HG03521 (cell line): ENCODE measurements at regions not wholly inside any gene's neighbourhood (a gene's known extent, or its start where the extent isn't known, plus 50 kb on each side); places are given as distances from the start of the nearest gene placed in this dataset.

Source experiments
- ATAC-seq: cut with Tn5 transposase; IDR thresholded peaks from one replicate; pipeline ENCODE4 v1.9.1; 2021; ENCODE audit warnings: mild to moderate bottlenecking, moderate library complexity; ENCODE audit not compliant: unreplicated experiment

DNA sequence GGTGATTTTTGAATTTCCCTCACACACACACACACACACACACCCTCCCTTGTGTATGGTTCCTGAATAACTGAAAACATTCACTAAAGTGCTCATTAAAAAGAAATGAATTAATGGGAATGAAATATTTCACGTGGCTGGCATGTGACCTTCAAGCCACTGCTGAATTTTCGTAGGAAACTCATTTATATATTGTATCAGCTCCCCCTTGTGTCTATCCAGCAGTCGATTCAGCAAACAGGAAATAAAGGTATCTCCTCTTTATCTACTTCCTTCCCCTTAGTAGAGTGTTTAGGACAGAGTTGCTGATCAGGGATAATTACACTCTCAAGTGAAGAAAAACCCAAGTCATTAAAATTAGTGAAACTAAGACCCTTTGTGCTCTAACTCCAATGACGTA lies 912.6 kb upstream of the LCORL start:
- ATAC-seq: no peak

- ATAC-seq: no peak
These were observed 911.3 kb upstream of the LCORL start for GRCh38 chr4:18932730-18933339.

GRCh38 chr4:18931643-18932377 lies 910.3 kb upstream of the LCORL start:
- no peak for ATAC-seq

DNA sequence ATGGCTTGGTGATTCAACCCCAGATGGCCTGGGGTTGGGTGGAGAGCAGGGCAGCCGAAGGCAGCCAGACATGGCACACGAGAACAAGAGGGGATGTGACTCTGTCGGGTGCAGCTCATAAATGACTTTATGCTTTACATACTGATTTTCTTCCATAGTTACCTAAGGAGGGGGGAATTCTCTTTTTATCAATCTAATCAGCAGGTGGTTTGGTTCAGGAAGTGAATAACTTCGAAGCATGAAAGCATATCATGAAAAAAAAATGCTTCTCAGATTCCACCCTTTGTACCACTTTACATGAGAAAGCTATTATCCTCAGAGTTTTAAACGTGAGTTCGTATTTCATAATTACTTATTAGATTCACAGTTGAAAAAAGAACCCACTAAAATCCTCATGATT lies 908.9 kb upstream of the LCORL start:
- ATAC-seq: no peak

DNA sequence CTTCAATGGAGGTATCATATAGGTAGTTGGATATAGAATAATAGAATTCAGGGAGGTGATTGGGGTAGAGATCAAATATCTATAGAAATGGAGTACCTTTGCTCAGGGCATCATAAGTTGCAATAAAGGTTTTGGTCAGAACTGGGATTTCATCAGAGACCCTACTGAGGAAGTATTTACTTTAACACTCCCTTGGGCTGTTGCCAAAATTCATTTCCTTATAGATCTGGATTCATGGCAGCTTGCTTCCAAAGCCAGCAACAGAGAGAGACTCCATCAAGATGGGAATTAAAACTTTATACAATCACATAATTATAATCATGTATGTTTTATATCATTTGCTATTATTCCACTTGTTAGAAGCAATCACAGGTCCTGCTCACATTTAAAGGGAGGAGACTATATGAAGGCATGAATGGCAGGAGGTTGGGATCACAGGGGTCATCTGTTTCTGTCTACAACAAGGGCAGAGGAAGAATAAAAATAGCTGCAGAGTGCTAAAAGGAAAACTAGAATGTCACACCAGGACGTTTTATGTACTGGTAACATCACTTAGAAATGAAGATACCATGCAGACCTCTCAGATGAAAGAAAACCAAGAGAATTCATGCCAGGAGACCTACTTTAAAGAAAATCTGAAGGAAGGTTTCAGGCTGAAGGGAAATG lies 902.1 kb upstream of the LCORL start:
- ATAC-seq: no peak

- no peak for ATAC-seq
These were observed 896.1 kb upstream of the LCORL start for GRCh38 chr4:18917689-18918088.

DNA sequence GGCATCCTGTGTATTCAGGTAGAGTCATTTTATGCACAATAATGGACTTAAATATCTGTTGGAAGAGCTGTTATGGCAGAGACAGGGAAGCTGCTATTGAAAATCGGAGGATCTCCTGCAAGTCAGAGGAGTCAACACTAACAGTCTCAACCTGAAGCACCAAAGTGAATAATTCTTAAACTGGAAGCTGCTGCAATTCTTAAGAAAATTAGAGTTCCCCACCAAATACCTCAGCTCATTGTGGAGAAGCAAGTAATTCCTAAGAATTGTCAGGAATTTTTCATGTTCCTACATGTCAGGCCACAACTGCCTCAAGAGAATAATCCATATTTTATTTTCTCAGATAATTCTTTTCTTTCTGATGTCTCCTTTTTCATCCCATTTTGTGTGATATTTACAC lies 892.6 kb upstream of the LCORL start:
- no peak for ATAC-seq

GRCh38 chr4:18894928-18895327 lies 873.4 kb upstream of the LCORL start:
- no peak for ATAC-seq

DNA sequence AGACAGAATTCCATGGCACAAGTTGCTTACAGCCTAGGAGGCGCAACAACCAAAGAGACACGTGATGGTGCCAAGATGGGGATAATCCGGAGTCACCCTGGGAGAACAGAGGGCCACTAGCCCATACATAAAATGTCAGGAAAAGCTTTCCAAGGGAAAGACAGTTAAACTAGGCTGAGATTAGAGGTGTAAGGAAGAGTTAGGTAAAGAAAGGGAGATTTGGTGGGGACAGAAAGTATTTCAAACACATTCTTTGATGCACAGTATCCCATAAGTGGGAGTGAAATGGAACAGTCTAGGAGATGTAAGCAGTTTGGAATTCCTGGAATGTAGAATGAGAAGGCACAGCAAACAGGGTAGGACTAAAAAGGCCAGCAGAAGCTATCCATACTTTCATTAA lies 860.9 kb upstream of the LCORL start:
- no peak for ATAC-seq

DNA sequence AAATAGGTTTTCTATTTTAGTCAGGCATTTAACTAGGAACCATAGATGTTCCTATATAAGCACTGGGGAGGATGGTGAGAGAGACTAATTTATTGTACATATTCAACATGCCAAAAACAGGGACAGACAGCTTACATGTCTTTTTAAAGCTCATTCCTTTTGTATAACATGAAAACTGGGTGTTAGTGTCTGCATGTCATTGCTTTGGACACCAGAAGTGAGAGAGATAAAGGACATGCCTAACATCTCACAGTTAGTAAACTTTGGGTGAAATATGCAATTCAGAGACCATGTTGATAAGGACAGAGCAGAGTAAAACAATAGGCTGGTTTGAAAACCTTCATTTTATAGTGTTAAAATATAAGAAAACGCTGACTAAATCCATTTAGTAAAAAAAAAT lies 860.0 kb upstream of the LCORL start:
- no peak for ATAC-seq

DNA sequence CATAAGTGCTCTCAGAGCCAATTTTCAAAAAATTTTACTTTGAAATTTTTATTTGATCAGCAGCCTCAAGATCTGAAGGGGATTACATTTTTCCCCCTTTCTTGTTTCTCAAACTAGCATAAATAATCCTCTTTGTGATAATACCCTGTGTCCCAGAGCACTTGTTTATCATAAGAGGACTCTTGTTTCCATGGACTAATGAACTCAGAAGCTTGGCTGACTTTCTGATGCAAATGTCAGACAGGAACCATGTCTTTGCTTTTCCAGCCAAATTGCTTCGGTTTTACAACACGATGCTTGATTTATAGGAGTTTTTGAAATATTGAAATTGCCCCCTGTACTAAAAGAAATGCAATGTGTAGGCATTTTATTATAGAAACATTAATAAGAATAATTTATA lies 859.3 kb upstream of the LCORL start:
- no peak for ATAC-seq

GRCh38 chr4:18878561-18878960 lies 857.0 kb upstream of the LCORL start:
- ATAC-seq: no peak

- ATAC-seq: no peak
These were observed 847.6 kb upstream of the LCORL start for GRCh38 chr4:18869166-18869565.

DNA sequence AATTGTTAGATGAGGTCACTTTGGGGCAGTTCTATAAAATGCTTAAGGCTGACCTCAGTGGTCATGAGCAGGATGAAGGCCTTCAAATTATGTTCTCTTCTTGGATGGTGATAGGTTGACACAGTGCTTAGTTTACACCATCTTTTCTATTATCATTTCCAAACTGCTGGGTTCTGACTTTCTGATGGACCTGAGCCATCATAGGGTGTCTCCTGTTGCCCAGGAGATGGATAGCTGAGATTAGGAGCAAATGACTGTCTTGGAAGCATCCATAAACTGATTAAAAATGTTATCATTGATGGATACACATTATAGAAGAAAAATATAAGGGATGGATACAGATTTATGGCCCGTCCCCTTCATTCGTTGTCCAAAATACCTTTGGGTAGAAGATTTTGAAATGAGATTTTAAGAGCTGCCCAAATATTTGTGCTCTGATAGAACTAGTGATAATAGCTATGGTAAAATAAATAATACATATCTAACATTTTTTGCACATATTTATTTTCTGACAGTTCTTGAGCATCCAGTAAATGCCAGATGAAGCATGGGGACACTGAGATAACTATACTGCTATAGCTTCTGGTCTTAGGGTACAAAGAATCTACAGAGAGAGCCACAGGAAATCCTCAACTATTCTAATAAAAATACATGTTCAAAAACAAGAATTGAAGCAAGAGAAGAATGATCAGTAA lies 839.4 kb upstream of the LCORL start:
- ATAC-seq: no peak

DNA sequence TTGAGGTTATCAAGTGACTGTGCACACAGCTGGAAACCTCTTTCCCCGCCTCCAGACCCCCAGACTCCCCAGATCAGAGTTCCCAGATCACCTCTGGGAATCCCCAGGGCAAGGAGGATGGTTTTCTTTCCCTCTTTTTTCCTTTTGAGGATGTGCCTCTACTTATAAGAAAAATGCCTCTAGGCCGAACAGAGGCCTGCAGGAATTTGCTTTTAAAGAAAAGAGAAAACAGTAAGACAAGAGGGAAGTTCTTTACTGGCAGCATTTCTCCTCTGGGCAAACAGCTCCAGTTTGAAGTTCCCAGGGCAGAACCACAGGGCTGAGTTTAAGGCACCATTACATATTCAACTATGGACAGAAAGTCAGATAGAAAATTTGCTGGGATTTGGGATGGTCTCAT lies 837.9 kb upstream of the LCORL start:
- ATAC-seq: no peak

- ATAC-seq: no peak
These were observed 836.8 kb upstream of the LCORL start for GRCh38 chr4:18858229-18858922.

- no peak for ATAC-seq
These were observed 829.3 kb upstream of the LCORL start for GRCh38 chr4:18850867-18851266.

DNA sequence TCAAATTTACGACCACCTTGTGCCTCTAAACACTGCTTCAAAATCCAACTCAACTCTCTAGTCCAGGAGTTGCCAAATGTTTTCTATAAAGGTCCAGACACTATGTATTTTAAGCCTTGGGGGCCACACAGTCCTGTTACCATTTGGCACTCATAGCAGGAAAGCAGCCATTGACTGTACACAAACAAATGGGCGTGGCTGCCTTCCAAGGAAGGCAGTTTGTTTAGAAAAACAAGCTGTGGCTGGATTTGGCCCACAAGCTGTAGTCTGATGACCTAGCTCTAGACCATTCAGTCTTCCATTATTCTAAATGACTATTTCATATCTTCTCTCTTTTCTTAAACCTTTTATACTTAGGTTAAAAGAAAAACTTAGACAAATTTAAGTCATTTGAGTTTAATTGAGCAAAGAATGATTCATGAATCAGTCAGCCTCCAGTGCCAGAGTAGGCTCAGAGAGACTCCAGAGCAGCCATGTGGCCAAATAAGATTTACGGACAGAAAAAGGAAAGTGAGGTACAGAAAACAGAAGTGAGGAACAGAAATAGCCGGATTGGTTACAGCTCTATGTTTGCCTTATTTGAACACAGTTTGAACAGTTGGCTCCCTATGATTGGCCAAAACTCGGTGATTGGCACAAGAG lies 825.8 kb upstream of the LCORL start:
- ATAC-seq: no peak

DNA sequence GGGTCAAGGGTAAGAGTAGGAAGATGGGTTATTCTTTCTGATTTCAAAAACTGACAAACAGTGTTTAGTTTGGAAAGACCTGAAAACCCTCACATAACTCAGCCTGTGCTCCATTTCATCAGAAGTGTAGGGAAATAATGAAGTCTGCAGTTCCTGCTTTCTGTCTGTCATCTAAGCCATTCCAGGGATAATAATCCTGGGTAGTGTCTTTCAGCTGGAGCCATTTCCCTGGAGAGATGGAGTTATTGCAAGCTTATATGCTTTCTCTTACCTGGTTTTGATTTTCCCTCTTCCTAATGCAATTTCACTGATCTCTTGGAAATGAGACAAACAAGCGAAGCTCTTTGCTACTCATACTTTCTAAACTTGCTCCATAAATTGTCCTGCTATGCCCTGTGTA lies 824.8 kb upstream of the LCORL start:
- no peak for ATAC-seq

DNA sequence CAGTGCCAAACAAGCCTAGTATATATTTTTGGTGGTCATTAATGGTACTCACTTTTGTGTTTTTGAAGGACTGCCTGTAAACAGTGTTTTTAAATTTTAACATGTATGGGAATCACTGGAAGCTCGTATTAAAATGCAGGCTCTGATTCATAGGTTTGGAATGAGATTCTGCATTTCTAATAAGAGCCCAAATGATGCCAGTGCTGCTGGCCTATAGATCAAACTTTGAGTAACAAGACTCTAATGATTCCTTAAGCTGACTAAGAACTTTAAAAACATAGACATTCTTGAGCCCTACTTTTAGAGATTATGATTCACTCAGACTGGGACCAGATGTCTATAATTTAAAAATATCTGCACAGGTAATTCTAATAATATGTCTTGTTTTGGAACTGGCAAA lies 823.2 kb upstream of the LCORL start:
- no peak for ATAC-seq

- ATAC-seq: no peak
These were observed 820.9 kb upstream of the LCORL start for GRCh38 chr4:18842431-18842830.
